Fibroblast of the aortic adventitia (primary cell): ENCODE measurements at regions not wholly inside any gene's neighbourhood (a gene's known extent, or its start where the extent isn't known, plus 50 kb on each side); places are given as distances from the start of the nearest gene placed in this dataset.

Source experiments
- DNase-seq: peaks from one replicate; pipeline ENCODE4 v3.0.0-alpha.2; 2010; ENCODE audit warnings: low read depth
- H3K4me3 ChIP-seq: 2 replicates; pipeline ENCODE4 v1.5.1; 2011; ENCODE audit warnings: low read depth, mild to moderate bottlenecking, control low read depth, low read length, moderate library complexity
- CTCF ChIP-seq: IDR thresholded peaks from 2 replicates; pipeline ENCODE4 v1.5.1; 2011; ENCODE audit warnings: mild to moderate bottlenecking, low read length, control low read depth, inconsistent platforms; ENCODE audit not compliant: insufficient read depth

GRCh38 chr11:122261546-122261945 is 145.5 kb upstream of the BLID start:
- peak; percentile 19 for DNase-seq
- no peak for TF ChIP-seq CTCF
- no peak overlapping the region for H3K4me3 ChIP-seq

- no peak overlapping the region for H3K4me3 ChIP-seq
- no peak for DNase-seq
- no peak for TF ChIP-seq CTCF
Measured at GRCh38 chr11:122259195-122259821, 143.3 kb upstream of the BLID start.

DNA sequence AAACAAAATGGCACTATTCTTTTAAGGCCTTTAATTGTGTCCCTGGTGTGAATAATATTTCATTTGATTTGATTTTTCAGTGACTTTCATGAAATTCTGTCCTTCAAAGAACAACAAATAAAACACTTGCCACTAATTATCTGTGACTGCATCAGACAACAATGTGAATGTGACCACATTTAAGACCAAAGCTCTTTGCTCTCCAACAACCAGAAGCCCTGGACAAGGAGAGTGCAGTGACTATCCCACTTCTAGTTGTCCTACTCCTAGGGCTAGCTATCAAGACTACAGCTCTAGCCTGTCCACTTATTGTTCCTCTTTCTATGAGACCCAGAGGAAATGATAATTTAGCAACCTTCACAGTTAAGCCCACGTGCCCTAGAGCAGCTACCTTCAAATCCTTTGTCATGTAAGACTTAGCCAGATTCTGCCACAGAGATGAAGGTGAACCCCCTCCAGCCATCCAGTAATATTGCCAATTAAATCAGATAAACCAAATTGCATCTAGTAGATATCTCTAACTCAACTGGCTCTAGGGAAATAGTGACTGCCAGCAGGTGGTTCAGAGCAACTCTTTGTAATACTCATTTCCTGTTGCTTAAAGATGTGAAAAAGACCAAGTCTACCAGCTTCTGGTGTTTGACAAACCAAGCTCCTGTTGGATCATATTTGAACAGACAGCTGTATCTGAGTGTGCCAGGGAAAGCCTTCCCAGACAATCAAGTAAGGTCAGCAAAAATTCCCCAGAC is 142.6 kb upstream of the BLID start:
- no peak overlapping the region for H3K4me3 ChIP-seq
- TF ChIP-seq CTCF = no peak
- DNase-seq = no peak

- no peak for TF ChIP-seq CTCF
- H3K4me3 ChIP-seq = no peak overlapping the region
- DNase-seq = peak; percentile 69
Measured at GRCh38 chr11:122253589-122254231, 137.7 kb upstream of the BLID start.

DNA sequence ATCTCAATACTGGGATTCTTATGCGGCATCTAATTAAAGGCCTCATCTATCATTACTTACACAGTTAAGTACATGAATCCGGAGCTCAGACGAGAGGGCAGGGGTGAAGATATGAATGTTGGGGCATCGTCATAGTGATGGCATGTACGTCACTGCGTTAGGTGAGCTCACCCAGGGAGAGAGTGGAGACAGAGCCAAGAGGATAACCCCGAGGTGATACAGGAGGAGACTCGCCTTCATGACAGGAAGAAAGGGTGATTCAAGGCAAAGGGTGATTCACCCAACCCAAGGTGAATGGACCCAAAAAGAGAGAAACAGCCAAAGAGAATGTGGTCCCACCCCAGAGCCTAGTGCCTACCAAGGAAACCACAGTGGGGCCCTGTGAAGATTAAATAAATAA is 132.9 kb upstream of the BLID start:
- no peak for TF ChIP-seq CTCF
- no peak overlapping the region for H3K4me3 ChIP-seq
- DNase-seq = no peak

- no peak overlapping the region for H3K4me3 ChIP-seq
- no peak for DNase-seq
- no peak for TF ChIP-seq CTCF
Measured at GRCh38 chr11:122248131-122248530, 132.1 kb upstream of the BLID start.
